Hematopoietic multipotent progenitor cell treated with erythropoietin and hydrocortisone succinate and interleukin-3 and kit ligand, for 15 days (in vitro differentiated cells): ENCODE measurements at regions not wholly inside any gene's neighbourhood (a gene's known extent, or its start where the extent isn't known, plus 50 kb on each side); places are given as distances from the start of the nearest gene placed in this dataset.
"Not testable (repeated sequence)": the region's sequence is repeated elsewhere in the genome, so short reads cannot be mapped to it uniquely, and the experiment has no call there.

Experiments used
- DNase-seq: peaks from one replicate; pipeline ENCODE4 v3.0.0-alpha.2; 2015; ENCODE audit warnings: low spot score

DNA sequence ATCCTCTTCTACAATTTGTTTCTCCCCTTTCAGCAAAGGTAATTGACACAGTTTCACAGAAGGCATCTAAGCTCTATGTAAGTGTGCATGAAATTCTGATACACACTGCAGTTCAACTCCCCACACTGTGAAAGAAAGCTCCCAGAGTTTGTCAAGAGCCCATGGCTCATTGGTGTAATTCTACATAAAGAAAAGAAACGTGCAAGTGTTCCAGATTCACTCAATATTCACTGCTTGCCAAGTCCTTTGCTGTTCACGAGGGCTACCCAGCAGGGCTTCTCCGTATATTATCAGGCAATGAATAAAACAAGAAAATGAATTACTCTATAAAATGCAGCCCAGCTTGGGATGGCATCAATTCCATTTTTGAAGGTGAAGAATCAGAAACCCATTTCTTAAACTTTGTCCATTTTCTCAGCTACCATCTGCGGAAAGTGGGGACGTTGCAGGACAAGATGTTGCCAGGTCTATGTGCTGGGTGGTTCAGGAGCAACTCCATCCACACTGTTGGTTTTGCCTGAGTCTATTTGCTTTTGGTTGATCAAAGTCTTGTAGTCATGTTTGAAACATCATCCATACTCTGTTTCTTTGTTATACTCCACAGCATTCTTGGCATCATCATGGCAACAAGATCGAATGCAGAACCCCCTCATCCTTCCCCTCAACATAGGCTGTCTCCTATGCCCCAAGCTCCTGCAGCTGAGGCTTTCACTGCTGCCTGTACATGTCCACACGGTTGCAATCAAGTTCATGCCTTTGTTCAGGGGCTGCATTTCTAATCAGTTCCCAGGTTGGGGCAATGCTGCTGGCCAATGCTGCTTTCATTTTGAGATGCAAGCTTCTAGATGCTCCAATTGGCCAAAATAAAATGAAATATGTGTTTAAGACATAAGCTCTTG lies 301.8 kb downstream of the MED10 start:
- DNase-seq, result no peak

DNA sequence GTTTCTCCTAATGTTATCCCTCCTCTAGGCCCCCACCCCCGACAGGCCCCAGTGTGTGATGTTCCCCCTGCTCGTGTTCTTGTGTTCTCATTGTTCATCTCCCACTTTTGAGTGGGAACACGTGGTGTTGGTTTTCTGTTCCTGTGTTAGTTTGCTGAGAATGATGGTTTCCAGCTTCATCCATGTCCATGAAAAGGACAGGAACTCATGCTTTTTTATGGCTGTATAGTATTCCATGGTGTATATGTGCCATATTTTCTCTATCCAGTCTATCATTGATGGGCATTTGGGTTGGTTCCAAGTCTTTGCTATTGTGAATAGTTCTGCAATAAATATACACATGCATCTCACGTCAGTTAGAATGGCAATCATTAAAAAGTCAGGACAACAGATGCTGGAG lies 305.9 kb downstream of the MED10 start:
- DNase-seq, result not testable (repeated sequence)

DNA sequence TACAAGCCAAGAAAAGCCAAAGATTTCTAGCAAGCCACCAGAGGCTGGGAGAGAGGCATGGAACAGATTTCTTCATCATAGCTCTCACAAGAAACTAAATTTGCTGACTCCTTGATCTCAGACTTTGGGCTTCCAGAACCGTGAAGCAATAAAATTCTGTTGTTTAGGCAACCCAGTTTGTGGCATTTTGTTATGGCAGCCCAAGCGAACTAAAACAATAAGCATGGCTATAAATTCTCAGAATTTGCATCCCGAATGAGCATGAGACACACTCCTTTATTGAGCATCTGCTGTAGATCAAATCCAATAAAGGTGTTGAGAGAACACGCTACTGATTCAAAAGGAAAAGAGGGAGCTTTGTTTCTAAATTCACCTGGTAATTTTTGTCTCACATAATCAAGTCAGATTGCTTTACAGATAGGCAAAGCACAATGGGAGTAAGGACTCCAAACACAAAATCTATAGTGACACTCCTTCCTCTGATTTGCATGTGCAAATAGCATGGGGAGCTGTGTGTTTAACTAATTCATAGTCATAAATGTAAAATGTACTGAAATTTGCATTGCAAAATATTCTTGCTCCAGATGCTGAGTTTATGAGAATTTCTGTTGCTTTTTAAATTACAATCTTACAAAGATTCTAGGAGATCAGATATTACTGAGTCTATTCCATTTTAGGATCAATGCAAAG lies 308.7 kb downstream of the MED10 start:
- DNase-seq, result no peak

DNA sequence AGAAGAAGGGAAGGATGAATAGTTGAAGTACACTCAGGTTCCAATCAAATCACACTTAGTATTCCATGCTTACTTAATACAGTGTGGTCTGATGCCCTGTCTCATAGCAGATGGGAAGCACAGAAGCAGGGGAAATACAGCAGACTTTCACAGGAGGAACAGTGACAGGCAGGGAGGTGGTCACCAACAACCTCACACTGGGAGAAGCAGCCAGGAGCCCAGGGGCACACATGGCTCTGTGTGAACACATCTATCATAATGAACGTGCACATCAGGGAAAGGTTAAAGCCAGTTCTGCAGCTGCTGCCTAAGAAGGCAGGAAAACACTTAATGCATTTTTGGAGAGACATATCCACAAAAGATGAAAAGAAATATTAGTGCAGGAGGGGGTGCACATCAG lies 312.3 kb downstream of the MED10 start:
- DNase-seq, result no peak

DNA sequence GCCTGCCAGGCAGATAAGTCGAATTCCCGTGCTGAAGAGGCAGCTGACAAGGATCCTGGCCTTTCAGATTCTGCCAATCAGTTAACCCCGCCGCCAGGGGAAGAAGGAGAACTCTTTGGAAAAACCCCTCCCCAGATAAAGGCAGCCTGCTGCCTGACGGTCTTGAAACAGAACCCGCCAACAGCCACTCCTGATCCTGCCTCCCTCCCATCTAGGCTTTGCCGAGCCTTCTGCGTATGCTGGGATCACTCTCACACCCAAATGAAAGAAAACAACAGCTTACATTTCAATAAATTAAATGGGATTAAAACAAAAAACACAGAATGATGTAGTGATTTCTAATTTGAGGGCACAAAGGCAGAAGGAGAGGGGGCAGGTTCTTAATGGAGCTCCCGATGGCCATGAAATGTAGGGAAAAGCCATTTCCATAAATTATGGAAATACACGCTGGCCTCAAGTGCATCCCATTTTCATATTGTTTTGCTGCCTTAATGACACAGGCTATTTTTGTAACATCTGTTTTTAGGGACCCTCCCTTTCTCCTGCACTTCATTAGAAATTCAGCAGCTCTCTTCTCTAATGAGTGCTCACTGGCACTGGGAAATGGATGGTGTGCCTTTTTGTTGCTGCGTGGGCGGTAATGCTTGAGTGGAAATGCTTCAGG lies 319.1 kb downstream of the MED10 start:
- no peak for DNase-seq

DNA sequence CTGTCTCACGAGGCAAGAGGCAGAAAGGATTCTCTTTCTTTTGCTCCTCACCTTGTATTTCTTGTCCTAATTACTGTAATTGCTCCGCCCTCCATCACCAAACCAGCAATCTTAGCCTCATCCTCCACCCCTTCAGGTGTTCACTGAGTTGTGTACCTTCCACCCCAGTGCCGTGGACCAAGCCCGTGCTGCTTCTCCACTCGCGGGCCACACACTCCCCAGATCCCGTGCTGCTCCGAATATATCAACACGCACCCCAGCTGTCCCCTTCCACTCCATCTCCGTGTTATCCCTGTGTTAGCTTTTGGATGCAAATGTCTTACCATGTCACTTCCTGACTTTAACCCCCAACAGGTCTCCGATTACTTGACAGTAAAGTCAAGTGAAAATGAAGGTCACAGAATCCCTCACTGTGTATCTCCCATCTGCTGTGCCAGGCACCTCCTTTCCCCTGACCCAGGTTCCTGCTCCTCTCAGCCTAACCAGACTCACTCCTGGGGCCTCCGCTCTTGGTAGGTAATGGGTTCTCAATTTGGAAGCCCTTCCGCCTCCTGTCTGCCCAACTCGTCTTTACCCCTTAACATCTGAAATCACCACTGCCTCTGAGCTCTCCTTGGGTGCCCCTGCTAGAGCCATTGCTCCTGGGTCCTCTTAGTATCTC lies 320.2 kb downstream of the MED10 start:
- no peak for DNase-seq

DNA sequence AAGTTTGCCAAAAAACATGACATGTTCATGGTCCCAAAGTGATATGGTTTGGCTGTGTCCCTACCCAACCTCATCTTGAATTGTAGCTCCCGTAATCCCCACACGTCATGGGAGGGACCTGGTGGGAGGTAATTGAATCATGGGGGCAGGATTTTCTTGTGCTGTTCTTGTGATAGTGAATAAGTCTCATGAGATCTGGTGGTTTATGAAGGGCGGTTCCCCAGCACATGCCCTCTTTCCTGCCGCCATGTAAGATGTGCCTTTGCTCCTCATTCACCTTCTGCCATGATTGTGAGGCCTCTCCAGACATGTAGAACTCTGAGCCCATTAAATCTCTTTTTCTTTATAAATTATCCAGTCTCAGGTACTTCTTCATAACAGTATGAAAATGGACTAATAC lies 322.1 kb downstream of the MED10 start:
- no peak for DNase-seq

DNA sequence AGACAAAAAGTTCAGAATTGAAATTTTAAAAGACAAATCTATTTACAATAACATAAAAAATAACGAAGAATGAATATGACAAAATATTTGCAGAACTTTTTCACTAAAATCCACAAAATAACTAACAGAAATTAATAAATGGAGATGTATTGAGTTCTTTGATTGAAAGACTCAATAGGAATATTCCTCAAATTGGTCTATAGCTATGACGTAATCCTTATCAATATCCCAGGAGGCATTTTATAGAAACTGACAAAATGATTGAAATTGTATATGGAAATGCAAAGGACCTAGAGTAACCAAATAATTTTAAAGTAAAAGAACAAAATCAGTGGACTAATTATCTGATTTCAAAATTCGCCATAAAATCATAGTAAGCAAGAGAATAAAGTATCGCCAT lies 328.7 kb downstream of the MED10 start:
- DNase-seq, result no peak

DNA sequence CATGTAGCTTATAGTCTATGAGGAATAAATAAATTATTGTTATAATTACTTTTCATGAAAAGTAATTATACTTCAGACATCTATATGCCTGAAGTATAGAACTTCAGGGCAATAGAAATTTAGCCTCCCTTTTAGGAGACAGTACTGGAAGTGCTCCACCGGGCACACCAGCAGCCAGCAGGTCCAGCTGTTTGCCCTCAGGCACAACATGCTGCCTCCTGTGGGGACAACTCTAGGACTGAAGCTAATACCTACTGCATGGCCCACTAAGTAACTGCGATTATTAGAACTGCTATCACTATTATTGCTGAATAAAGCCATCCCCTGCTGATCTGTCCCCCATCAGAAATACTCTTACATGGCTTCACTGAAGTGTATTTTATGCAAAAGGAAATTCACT lies 329.6 kb downstream of the MED10 start:
- no peak for DNase-seq

DNA sequence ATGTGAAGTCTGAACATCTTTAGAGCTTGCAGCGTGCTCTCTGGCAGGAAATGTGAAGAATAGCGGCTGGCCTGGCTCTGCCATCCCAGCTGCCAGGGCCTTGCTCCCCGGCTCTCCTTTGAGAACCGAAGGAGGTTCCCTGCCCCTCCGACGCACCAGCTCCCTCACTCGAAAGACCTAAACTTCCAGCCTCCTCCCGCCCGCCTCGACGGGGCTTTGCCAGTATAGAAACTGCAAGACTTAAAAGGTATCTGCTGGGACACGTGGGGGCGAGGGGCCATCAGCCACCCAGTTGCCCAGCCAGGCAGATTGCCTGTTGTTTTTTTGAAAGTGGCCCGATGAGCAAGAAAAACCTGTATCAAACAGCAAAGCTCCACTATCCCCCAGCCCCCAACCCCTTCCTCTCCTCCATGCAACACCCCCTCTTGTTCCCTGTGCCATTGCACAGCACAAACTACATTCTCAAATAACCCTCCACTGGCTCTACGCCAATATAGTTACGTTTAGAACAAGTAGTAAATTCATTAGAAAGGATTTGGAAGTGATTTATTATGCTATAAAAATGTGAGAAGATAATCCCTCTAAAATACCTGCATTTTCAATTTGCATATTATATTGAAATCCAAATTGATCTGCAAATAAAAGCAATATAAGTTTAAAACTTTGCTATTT lies 331.9 kb downstream of the MED10 start:
- no peak for DNase-seq

DNA sequence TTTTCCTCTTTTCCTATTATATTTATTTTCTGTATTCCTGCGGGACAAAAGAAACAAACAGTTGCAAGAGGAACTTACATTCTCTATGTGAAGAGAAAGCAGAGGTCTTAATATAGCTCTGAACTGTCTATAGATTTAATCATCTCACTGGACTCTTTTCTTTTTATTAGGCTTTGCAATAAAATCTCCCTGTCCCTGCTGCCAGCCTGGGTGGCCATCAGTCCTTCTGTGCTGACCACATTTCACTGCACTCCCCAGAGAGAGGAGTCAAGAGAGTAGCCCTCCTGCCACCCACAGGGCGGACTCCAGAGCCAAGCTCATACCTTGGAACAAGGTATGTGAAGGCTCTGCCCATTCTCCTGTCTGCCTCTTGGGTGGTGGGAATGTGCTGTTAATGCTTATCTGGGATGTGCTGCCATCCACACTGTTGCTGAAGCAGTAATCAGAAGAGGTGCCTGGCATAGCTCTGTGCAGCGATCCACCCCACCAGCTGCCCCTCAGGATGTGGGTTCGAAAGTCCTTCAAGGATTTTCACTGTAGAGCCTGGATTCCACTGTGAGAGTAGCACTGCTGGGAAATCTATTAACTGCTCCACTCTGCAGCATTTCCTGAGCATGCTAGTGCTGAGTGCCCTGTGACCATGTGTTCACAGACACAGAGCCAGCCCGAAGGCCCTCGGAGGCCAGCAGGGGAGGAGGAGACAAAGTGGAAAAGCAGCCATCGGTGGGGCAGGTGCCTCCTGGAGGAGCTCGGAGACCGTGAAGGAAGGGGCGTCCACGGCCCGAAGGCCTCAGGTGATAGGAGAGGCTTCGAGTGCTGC lies 334.6 kb downstream of the MED10 start:
- no peak for DNase-seq

DNA sequence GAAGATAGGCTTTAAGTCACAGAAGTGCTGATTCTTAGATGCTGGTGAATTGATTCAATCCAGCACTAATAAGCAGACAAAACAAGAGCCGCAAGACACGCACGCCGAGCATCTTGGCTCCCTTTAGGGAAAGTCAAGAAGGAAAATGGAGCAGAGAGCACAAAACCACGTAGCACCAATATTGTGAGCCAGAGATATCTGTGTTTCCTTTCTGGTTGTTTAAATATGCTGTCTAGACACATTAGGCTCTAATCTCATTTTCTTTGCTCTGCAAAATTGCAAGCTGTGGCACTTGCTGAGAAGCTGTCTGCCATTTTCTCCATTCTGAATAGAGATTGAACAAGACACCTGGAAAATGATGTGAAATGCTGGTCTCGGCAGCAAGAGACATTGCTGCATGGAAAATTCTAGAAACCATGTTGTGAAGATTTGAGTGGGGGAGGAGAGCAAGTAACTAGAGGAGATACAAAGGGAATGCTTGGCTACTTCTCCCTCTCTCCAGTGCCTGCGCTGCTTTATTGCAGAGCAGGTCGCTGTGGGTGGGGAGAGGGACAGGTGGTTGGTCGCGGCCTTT lies 336.3 kb downstream of the MED10 start:
- DNase-seq, result no peak

DNA sequence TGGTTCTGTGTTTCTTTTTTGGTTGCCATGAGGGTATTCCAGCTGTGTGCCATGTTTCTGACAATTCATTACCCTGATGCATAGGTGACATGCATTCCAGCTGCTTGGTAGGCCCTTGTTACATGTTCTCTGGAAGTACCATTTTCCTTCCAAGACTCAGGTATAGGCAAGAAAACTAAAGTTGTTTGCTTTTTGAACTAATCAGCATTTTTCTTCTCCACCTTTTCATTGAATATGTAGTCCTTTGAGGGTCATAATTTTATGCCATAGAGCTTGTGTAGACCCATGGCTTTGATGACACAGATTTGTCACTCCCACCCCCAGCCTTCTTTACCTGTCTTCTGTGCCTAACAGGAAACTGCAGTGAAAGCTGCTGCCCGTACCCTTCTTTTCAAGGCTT lies 339.2 kb downstream of the MED10 start:
- DNase-seq, result no peak

DNA sequence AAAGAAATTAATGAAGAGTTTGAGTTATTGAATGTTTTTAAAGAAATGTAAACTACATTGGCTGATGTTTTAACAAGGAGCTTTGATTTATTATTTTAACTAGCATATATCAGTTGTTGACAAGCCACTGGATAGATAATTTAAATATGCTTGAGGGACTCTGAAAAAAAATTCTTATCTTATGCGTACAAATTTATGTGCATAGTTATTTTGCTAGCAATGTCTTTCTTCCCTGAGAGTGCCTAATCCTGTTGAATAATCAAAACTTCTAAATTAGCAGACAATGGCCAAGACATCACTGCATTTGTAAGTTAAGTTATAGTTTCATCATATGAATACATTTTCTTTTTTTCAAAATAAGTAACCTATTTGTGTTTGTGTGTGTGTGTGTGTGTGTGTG lies 342.3 kb downstream of the MED10 start:
- no peak for DNase-seq

DNA sequence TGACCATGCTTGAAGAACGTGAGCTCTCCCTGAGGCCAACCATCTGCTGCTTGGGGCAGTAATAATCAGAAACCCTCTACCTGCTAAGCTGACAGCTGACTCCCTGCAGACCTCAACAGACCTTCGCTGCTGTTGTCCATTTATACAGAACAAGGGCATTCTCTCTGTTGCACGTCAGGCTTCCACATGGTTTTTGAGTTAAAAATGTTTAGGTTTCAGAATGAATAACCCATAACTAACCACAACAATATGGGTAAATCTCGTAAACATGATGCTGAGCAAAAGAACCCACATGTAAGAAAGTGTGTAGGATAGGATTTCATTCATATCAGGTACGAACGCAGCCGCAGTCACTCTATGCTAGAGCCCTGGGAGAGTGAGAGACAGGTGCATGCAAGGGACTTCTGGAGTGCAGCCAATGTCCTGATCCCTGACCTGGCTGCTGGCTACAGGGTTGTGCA lies 348.5 kb downstream of the MED10 start:
- DNase-seq, result no peak

DNA sequence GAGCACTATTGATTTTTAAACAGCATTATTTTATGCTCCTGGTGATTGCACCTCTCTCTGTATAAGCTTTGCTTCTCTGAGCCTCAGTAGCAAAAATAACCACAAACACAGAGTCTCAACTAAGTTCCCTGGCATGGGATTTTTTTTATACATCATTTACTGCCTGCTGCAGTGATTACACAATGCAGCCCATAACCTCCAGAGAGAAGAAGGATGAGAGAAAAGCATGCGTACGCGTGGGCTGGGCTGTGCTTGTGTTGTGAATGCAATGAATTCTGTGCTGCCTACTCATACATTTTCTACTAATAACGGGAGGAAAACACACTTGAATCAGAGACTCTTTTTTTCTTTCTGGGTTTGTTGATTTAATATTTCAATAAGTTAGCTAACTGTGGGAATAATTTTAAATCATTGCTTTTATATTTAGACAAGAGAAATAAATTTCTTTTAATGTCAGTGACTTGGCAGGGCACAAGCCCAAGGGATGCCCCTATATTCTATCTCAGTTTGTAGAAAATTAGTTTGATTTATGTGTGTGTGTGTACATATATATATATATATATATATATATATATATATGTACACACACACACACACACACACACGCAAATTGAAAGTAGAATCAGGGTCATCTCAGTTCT lies 351.5 kb downstream of the MED10 start:
- DNase-seq, result no peak

DNA sequence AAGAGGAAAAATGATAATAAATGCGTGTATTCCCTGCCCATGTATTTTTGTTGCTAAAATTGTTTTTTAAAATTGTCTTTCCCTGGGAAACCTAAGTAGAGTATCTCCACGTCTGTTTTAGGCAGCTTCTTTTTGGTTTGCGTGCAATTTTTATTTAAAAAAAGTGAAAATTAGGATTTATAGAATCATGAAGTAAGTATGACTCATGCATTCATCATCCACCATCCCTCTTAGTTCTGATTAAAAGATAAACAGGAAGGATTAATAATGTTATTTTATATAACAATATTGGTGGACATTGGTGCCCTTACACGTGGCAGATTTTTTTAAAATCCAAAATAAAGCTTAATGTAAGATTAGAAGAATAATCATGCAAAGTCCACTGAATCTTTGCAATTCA lies 358.7 kb downstream of the MED10 start:
- no peak for DNase-seq

DNA sequence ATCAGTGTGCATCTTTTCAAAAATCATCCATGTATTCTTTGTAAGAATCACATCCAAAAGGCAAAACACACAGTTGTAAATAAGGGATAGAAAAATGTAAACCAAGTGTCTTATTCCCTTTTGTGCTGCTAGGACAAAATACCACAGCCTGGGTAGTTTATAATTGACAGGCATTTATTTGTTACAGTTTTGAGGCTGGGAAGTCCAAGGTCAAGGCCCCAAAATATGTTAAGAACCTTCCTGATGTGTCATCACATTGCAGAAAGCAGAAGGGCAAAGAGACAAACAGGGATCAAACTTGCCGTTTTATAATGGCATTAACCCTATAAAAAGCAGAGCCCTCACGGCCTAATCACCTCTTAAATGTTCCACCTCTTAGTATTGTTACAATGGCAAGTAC lies 364.8 kb downstream of the MED10 start:
- no peak for DNase-seq

DNA sequence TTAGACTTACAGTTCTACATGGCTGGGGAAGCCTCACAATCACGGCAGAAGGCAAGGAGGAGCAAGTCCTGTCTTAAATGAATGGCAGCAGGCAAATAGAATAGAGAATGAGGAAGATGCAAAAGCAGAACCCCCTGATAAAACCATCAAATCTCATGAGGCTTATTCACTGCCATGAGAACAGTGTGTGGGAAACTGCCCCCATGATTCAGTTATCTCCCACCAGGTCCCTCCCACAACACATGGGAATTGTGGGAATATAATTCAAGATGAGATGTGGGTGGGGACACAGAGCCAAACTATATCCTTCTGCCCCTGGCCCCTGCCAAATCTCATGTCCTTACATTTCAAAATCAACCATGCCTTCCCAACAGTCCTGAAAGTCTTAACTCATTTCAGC lies 367.1 kb downstream of the MED10 start:
- no peak for DNase-seq

DNA sequence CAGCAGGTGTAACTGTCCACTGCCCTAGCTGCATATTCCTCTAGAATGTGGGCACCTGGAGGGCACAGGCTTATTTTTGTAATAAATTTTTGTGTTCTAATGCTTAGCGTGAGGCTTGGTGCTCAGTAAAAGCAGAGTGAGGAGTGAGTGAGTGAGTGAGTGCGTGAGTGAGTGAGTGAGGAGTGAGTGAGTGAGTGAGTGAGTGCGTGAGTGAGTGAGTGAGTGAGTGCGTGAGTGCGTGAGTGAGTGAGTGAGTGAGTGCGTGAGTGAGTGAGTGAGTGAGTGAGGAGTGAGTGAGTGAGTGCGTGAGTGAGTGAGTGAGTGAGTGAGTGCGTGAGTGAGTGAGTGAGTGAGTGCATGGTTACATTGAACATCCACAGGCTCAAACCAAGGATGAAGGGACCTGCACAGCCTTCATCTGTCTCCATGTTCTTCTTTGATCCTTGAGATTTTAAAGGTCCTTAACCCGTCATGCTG lies 371.5 kb downstream of the MED10 start:
- DNase-seq, result no peak
